ENCODE measurements at regions not wholly inside any gene's neighbourhood (a gene's known extent, or its start where the extent isn't known, plus 50 kb on each side); places are given as distances from the start of the nearest gene placed in this dataset.

DNA sequence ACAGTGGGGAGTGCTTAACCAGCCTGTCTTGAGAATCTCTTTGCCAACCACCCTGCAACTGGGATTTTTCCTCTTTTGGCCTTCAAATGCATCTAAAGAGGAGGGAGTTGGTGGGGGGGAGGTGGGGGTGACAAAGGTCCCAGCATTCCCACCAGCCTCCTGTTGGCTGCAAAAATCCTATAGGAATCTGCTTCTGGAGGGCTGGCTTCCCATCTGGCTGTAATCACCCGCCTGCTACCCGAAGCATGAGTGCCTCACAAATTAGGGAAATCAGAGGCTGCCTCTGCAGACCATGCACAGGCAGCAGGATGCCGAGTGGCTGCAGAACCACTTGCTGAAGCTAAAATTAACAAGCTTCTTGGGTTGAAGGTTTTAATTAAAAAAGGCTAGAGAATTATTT is 73.9 kb upstream of the WSCD2 start:
- TF ChIP-seq, protein P1, sequence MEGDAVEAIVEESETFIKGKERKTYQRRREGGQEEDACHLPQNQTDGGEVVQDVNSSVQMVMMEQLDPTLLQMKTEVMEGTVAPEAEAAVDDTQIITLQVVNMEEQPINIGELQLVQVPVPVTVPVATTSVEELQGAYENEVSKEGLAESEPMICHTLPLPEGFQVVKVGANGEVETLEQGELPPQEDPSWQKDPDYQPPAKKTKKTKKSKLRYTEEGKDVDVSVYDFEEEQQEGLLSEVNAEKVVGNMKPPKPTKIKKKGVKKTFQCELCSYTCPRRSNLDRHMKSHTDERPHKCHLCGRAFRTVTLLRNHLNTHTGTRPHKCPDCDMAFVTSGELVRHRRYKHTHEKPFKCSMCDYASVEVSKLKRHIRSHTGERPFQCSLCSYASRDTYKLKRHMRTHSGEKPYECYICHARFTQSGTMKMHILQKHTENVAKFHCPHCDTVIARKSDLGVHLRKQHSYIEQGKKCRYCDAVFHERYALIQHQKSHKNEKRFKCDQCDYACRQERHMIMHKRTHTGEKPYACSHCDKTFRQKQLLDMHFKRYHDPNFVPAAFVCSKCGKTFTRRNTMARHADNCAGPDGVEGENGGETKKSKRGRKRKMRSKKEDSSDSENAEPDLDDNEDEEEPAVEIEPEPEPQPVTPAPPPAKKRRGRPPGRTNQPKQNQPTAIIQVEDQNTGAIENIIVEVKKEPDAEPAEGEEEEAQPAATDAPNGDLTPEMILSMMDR (IDR thresholded peaks at IDR 0.05), result no peak
- TF ChIP-seq POLR2A (IDR thresholded peaks at IDR 0.05), result no peak

Measured in right lobe of liver (tissue), 4 donors.